NCI-H1930 (cell line): ENCODE measurements at regions not wholly inside any gene's neighbourhood (a gene's known extent, or its start where the extent isn't known, plus 50 kb on each side); places are given as distances from the start of the nearest gene placed in this dataset.

Source experiments
- DNase-seq, 2 experiments: peaks; one replicate each; lab custom pipeline; 2025; lab: John Stamatoyannopoulos, UW

GRCh38 chr18:38606841-38607240, 1041.2 kb upstream of the CELF4 start:
- DNase-seq: no peak

GRCh38 chr18:38602341-38602740, 1036.7 kb upstream of the CELF4 start:
- no peak for DNase-seq

GRCh38 chr18:38587571-38587970, 1022.0 kb upstream of the CELF4 start:
- no peak for DNase-seq

- DNase-seq: no peak
Observed at GRCh38 chr18:38586327-38586726, 1020.7 kb upstream of the CELF4 start.

- no peak for DNase-seq
Observed at GRCh38 chr18:38579764-38580163, 1014.2 kb upstream of the CELF4 start.

- DNase-seq: no peak
Observed at GRCh38 chr18:38576916-38577315, 1011.3 kb upstream of the CELF4 start.

- no peak for DNase-seq
Observed at GRCh38 chr18:38576349-38576748, 1010.8 kb upstream of the CELF4 start.

- no peak for DNase-seq
Observed at GRCh38 chr18:38575648-38576047, 1010.0 kb upstream of the CELF4 start.

GRCh38 chr18:38575023-38575422, 1009.4 kb upstream of the CELF4 start:
- DNase-seq: no peak

GRCh38 chr18:38572554-38573111, 1007.0 kb upstream of the CELF4 start:
- no peak for DNase-seq

- DNase-seq: no peak
Observed at GRCh38 chr18:38571651-38572050, 1006.1 kb upstream of the CELF4 start.

- no peak for DNase-seq
Observed at GRCh38 chr18:38565513-38565912, 999.9 kb upstream of the CELF4 start.

GRCh38 chr18:38563396-38563980, 997.9 kb upstream of the CELF4 start:
- DNase-seq: no peak

- DNase-seq: no peak
Observed at GRCh38 chr18:38557006-38557405, 991.4 kb upstream of the CELF4 start.

GRCh38 chr18:38552732-38553321, 987.2 kb upstream of the CELF4 start:
- no peak for DNase-seq

GRCh38 chr18:38551881-38552280, 986.3 kb upstream of the CELF4 start:
- no peak for DNase-seq

GRCh38 chr18:38545071-38545470, 979.5 kb upstream of the CELF4 start:
- DNase-seq: no peak

GRCh38 chr18:38539856-38540255, 974.3 kb upstream of the CELF4 start:
- no peak for DNase-seq

- DNase-seq: no peak
Observed at GRCh38 chr18:38539371-38539770, 973.8 kb upstream of the CELF4 start.

- no peak for DNase-seq
Observed at GRCh38 chr18:38534073-38534472, 968.5 kb upstream of the CELF4 start.

- no peak for DNase-seq
Observed at GRCh38 chr18:38526922-38527321, 961.3 kb upstream of the CELF4 start.

- DNase-seq: no peak
Observed at GRCh38 chr18:38525039-38525438, 959.4 kb upstream of the CELF4 start.

GRCh38 chr18:38520786-38521185, 955.2 kb upstream of the CELF4 start:
- DNase-seq: no peak

GRCh38 chr18:38502539-38502938, 936.9 kb upstream of the CELF4 start:
- no peak for DNase-seq
